Neural progenitor cell (in vitro differentiated cells): ENCODE measurements at regions not wholly inside any gene's neighbourhood (a gene's known extent, or its start where the extent isn't known, plus 50 kb on each side); places are given as distances from the start of the nearest gene placed in this dataset.

ENCODE experiments used
- DNase-seq: peaks from one replicate; pipeline ENCODE4 v3.0.0-alpha.2; 2016; ENCODE audit warnings: low spot score
- H2AFZ ChIP-seq: fragments of 200-600 bp; sonication (generic); replicated peaks from 2 replicates; pipeline ENCODE4 v1.6.1; 2016; ENCODE audit warnings: antibody characterized with exemption
- H3F3A ChIP-seq: fragments of 200-600 bp; sonication (generic); 2 replicates; pipeline ENCODE4 v1.6.1; 2016; ENCODE audit warnings: antibody characterized with exemption, low read depth
- H3K27ac ChIP-seq: fragments of 200-600 bp; sonication (generic); 2 replicates; pipeline ENCODE4 v1.5.1; 2016; ENCODE audit warnings: mild to moderate bottlenecking
- H3K27me3 ChIP-seq: fragments of 200-600 bp; sonication (generic); 2 replicates; pipeline ENCODE4 v1.6.1; 2016; ENCODE audit warnings: mild to moderate bottlenecking, moderate library complexity
- H3K36me3 ChIP-seq: fragments of 200-600 bp; sonication (generic); 2 replicates; pipeline ENCODE4 v1.5.1; 2016
- H3K4me1 ChIP-seq: fragments of 200-600 bp; sonication (generic); 2 replicates; pipeline ENCODE4 v1.6.1; 2016; ENCODE audit warnings: mixed run types
- H3K4me2 ChIP-seq: fragments of 200-600 bp; sonication (generic); 2 replicates; pipeline ENCODE4 v1.6.1; 2016
- H3K4me3 ChIP-seq: fragments of 200-600 bp; sonication (generic); 2 replicates; pipeline ENCODE4 v1.5.1; 2016
- H3K79me2 ChIP-seq: fragments of 200-600 bp; sonication (generic); 2 replicates; pipeline ENCODE4 v1.6.1; 2016; ENCODE audit warnings: low read depth
- H3K9ac ChIP-seq: fragments of 200-600 bp; sonication (generic); 2 replicates; pipeline ENCODE4 v1.6.1; 2016
- H3K9me3 ChIP-seq: fragments of 200-600 bp; sonication (generic); 2 replicates; pipeline ENCODE4 v1.5.1; 2016; ENCODE audit warnings: low read depth
- H4K20me1 ChIP-seq: fragments of 200-600 bp; sonication (generic); 2 replicates; pipeline ENCODE4 v1.6.1; 2016; ENCODE audit warnings: low read depth
- H3K27ac Mint-ChIP-seq: 3 replicates; pipeline ENCODE4 v1.8.0; 2021; ENCODE audit warnings: mixed read lengths
- H3K27me3 Mint-ChIP-seq: 2 replicates; pipeline ENCODE4 v1.8.0; 2022; ENCODE audit warnings: low read depth, mild to moderate bottlenecking, inconsistent platforms, moderate library complexity, mixed read lengths; ENCODE audit not compliant: insufficient read depth
- H3K36me3 Mint-ChIP-seq: 3 replicates; pipeline ENCODE4 v1.8.0; 2021; ENCODE audit warnings: mixed read lengths
- H3K4me1 Mint-ChIP-seq: 3 replicates; pipeline ENCODE4 v1.8.0; 2021; ENCODE audit warnings: mixed read lengths
- H3K4me3 Mint-ChIP-seq: 3 replicates; pipeline ENCODE4 v1.8.0; 2021; ENCODE audit warnings: mild to moderate bottlenecking, moderate library complexity, mixed read lengths
- H3K9me3 Mint-ChIP-seq: 3 replicates; pipeline ENCODE4 v1.8.0; 2020; ENCODE audit warnings: mixed read lengths
- CTCF ChIP-seq: fragments of 200-600 bp; sonication (generic); IDR thresholded peaks from 2 replicates; pipeline ENCODE4 v1.5.1; 2017; ENCODE audit warnings: antibody characterized with exemption, mild to moderate bottlenecking
- EZH2 ChIP-seq: fragments of 200-600 bp; sonication (generic); IDR thresholded peaks from 2 replicates; pipeline ENCODE4 v1.6.1; 2017; ENCODE audit warnings: antibody characterized with exemption, mild to moderate bottlenecking, moderate library complexity
- EZH2phosphoT487 ChIP-seq: fragments of 200-600 bp; sonication (generic); IDR thresholded peaks from 2 replicates; pipeline ENCODE4 v1.6.1; 2017; ENCODE audit warnings: antibody characterized with exemption

DNA sequence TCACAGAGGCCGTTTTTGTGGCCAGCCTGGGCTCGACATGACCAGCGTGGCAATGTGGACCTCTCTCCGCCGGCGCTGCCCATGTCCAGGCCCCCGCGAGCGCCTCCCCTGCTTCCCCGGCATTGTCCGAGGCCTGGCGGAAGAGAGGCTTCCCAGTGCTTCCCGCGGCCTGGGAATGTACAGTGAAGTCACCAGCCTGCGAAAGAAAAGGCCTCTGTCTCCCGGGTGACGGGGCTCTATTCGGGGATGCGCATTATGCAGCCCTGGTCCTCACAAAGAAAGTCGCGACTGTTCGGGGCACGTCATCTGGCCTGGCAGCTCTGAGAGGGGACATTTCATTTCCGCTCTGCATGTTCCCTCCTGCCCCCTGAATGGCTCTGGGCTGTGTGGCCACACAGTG, 109.2 kb upstream of the AGAP1 start:
- Mint-ChIP-seq H3K4me3 (no peak overlapping the region), H3K9me3 (no peaks in the 10 kb centered on the region), H3K36me3 (no peaks in the 10 kb centered on the region), H3K27ac (peak overlapping the region; percentile 97), H3K27me3 (peaks cover 7% of the 10 kb centered on the region), H3K4me1 (peaks cover 20% of the 10 kb centered on the region)
- no peak for TF ChIP-seq CTCF
- no peak for TF ChIP-seq EZH2
- no peak for TF ChIP-seq EZH2phosphoT487
- H3K36me3 ChIP-seq: no peaks in the 10 kb centered on the region
- peak overlapping the region; percentile 65 for H2AFZ ChIP-seq
- no peak overlapping the region for H3K4me2 ChIP-seq
- no peak overlapping the region for H3K27ac ChIP-seq
- no peaks in the 10 kb centered on the region for H3K27me3 ChIP-seq
- no peak overlapping the region for H3K4me3 ChIP-seq
- H3K79me2 ChIP-seq: no peaks in the 10 kb centered on the region
- H3K9me3 ChIP-seq: no peaks in the 10 kb centered on the region
- no peaks in the 10 kb centered on the region for H3K4me1 ChIP-seq
- no peak overlapping the region for H3K9ac ChIP-seq
- peak; percentile 56 for DNase-seq
- H4K20me1 ChIP-seq: no peaks in the 10 kb centered on the region
- H3F3A ChIP-seq: no peaks in the 10 kb centered on the region

- Mint-ChIP-seq H3K4me1 (peaks cover 10% of the 10 kb centered on the region), H3K27me3 (peaks cover 6% of the 10 kb centered on the region), H3K27ac (no peak overlapping the region), H3K9me3 (peaks cover 5% of the 10 kb centered on the region), H3K36me3 (no peaks in the 10 kb centered on the region), H3K4me3 (no peak overlapping the region)
- Histone ChIP-seq H3K4me3 (no peak overlapping the region), H2AFZ (no peak overlapping the region), H3K36me3 (no peaks in the 10 kb centered on the region), H3K9ac (no peak overlapping the region), H3F3A (no peaks in the 10 kb centered on the region), H3K27ac (no peak overlapping the region), H3K9me3 (no peaks in the 10 kb centered on the region), H3K4me2 (no peak overlapping the region), H3K79me2 (no peaks in the 10 kb centered on the region), H3K27me3 (no peaks in the 10 kb centered on the region), H3K4me1 (no peaks in the 10 kb centered on the region), H4K20me1 (no peaks in the 10 kb centered on the region)
- no peak for DNase-seq
- no peak for TF ChIP-seq CTCF
- no peak for TF ChIP-seq EZH2
- no peak for TF ChIP-seq EZH2phosphoT487
Observed at GRCh38 chr2:235389626-235390025, 104.2 kb upstream of the AGAP1 start.

DNA sequence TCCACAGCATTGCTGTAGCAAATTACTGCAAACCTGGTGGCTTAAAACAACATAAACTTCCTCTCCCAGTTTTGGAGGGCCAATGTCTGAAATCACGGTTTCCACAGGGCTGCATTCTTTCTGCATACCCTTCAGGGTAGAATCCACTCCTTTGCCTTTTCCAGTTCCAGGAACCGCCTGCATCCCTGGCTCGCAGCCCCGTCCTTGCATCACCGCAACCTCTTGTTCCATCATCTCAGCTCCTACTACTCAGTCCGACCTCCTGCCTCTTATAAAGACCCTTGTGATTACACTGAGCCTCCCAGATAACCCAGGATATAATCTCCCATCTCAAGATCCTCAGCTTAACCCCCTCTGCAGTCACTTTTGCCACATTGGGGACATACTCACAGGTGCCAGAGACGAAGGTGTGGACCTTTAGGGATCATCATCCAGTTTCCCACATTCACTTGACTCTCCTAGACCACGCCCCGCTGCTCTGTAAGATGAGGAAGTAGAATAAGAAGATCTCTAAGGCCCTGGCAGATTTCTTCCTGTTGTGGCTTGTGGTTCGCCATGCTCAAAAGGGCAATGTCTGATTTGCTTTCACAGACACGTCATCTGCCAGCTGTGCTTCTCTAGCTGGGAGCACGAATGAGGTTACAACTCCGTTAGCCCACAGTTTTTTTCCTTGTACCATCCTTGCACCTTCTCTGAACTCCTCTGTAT, 103.6 kb upstream of the AGAP1 start:
- Mint-ChIP-seq H3K27ac (peak overlapping the region; percentile 11), H3K4me3 (no peak overlapping the region), H3K36me3 (no peaks in the 10 kb centered on the region), H3K4me1 (peaks cover 4% of the 10 kb centered on the region), H3K27me3 (peaks cover 6% of the 10 kb centered on the region), H3K9me3 (peaks cover 7% of the 10 kb centered on the region)
- H3K4me2 ChIP-seq: no peak overlapping the region
- H3K27me3 ChIP-seq: no peaks in the 10 kb centered on the region
- no peak for DNase-seq
- H2AFZ ChIP-seq: no peak overlapping the region
- H3K9me3 ChIP-seq: no peaks in the 10 kb centered on the region
- no peak for TF ChIP-seq EZH2phosphoT487
- TF ChIP-seq CTCF: no peak
- TF ChIP-seq EZH2: no peak
- H3K27ac ChIP-seq: no peak overlapping the region
- H3K4me3 ChIP-seq: no peak overlapping the region
- H3K36me3 ChIP-seq: no peaks in the 10 kb centered on the region
- no peaks in the 10 kb centered on the region for H3K79me2 ChIP-seq
- no peaks in the 10 kb centered on the region for H4K20me1 ChIP-seq
- H3K9ac ChIP-seq: no peak overlapping the region
- no peaks in the 10 kb centered on the region for H3F3A ChIP-seq
- H3K4me1 ChIP-seq: no peaks in the 10 kb centered on the region
